HG03521 (cell line): ENCODE measurements at regions not wholly inside any gene's neighbourhood (a gene's known extent, or its start where the extent isn't known, plus 50 kb on each side); places are given as distances from the start of the nearest gene placed in this dataset.

Experiments
- ATAC-seq: cut with Tn5 transposase; IDR thresholded peaks from one replicate; pipeline ENCODE4 v1.9.1; 2021; ENCODE audit warnings: mild to moderate bottlenecking, moderate library complexity; ENCODE audit not compliant: unreplicated experiment

- no peak for ATAC-seq
Measured at GRCh38 chr5:82384034-82384750, 106.0 kb upstream of the RPS23 start.

DNA sequence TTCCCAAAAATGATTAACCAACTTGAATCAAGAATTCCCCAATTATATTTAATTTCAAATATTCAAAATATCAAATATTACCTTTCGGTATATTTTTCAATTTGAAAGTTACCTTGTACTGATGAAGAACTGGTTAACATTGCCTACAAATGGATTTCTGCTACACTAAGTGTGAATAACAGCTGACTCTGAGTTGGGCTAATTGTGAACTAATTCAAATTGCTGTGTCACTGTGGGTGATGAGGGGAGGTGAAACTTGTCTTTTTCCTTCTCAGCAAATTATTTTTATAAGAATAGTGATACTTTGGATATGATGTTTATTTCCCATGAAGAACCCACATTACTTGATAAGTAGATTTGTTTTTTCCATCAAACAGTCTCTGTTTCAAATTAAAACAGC is 103.4 kb upstream of the RPS23 start:
- no peak for ATAC-seq

DNA sequence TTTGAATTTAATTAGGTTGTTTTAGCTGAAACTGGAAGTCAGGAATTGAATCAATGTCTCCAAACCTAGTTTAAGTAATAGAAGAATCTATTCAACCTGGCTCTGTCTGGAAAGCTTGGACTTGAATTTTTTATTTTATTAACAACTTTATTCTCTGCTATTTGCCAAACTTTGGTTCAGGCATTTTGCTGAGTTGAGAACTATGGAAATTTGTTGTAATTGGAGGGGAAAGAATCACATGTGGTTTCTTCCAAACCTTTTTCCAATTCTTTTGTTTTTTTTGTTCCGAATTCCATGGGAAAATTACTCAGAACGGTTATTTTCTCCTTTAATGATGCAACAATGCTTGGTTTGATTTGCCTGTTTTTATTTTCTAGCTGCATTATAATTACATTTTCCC is 98.2 kb upstream of the RPS23 start:
- ATAC-seq, result no peak

- no peak for ATAC-seq
Measured at GRCh38 chr5:82375488-82376244, 97.5 kb upstream of the RPS23 start.

GRCh38 chr5:82374637-82375036 is 96.5 kb upstream of the RPS23 start:
- ATAC-seq, result no peak

GRCh38 chr5:82367930-82368329 is 89.8 kb upstream of the RPS23 start:
- ATAC-seq, result no peak

GRCh38 chr5:82365744-82366228 is 87.6 kb upstream of the RPS23 start:
- ATAC-seq, result no peak

- no peak for ATAC-seq
Measured at GRCh38 chr5:82365026-82365425, 86.9 kb upstream of the RPS23 start.

DNA sequence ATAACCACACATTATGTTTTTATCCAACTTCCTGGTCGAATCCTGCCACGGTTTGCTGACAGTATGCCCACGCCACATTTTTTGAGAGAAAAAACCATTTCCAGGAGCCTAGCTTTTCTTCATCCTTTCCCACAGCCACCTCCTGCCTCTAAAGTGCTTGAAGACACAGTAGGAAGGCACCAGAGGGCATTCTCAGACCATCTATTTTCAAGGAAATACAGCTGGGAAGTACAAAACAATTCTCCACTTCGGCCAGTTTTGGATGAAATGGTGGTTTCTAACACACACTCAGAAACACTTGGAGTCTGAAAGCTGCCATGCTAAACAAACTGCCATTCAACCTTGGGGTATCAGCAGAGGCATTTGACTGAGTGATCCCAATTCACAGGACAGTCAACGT is 86.3 kb upstream of the RPS23 start:
- no peak for ATAC-seq

- ATAC-seq, result no peak
Measured at GRCh38 chr5:82363524-82363923, 85.4 kb upstream of the RPS23 start.

GRCh38 chr5:82362636-82363035 is 84.5 kb upstream of the RPS23 start:
- ATAC-seq, result no peak

DNA sequence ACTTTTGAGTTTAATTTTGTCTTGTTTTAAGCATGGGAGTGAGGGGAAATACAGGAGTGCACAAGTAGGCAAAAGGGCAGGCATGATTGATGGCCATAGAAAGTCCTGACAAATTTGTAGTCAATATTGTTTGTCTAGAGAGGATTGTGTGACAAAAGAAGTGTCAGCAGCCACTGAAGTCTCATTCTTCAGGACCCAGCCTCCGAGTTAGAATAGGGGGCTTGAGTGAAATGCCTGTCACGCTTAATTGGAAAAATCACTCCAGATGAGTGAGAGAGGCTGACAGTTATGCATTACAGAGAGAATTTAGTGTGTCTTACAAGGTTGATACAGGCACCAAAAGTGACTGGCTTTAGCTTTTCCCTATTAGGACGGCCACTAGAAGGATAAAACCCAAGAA is 81.9 kb upstream of the RPS23 start:
- ATAC-seq, result no peak

GRCh38 chr5:82359272-82359671 is 81.1 kb upstream of the RPS23 start:
- ATAC-seq, result no peak

DNA sequence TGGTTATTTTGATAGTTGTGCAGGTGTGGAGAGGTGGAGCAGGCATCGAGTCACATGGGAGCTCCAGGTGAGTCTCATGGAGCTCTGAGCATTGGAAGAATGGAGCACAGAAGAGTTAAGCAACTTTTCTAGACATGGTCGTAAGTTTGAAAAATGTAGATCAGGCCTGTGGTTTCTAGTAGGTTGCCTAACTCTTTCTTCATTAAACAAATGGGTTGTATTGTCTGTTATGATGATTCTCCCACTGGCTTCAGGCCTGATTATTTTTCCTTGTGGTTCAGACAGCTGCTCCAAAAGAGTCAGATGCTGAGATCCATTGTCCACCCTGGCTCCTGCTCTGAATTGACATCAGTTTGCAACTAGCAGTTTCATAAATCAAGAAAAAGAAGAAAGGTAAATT is 80.3 kb upstream of the RPS23 start:
- no peak for ATAC-seq

DNA sequence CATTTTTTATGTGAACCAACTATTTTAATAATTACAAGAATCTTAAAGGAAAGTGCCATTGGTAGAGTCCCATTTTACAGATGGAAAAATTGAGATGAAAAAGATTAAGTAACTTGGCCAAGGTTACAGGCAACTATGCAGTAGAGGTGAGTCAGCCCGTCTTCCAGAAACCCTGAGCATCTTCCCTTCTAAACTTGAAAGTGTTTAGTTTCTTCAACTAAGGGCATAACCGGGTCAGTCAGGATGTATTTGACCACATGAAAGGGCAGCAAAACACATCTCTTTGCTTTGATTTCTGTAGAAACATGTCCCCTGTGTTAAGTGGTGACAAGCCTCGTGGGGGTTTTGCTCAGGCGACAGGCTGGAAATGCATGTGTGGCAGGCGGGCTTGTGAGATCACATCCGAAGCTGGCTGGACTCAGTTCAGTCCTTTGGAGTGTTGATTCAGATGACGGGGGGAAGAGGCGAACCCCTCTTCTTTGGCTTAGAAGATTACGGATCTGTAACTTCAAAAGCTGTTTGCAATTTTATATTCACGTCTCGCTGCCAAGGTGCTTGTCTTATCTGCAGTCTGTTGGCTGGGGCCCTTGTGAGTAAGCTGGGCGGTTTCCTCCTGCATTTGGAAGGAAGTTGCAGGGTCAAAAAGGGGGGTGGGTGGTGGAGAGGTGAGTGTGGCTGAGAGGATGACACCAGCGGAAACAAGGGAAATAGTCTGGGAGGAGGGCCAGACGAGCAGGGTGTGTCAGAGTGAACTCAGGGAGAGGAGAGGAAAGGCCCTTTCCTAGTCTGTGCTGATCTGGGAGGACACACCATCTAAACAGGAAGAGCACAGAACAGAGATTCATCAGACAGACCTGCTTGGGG is 78.9 kb upstream of the RPS23 start:
- peak; percentile 39 for ATAC-seq

DNA sequence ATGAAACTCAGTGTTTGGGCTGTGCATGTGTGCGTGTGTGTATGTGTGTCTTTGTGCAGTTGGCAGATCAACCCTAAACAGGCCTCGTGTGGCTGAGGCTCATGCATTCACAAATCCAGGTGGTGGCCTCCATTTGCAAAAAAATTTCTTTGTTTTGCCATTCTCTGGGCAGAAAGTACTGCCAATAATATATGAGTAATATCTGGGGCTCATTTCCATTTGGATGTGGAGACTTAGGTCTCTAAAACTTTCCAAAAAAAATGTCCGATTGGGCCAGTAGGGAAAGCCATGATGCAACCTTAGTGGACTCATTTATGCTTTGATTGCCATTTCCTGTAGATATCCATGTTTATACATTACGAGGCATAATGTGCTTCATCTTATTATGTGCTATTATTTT is 77.9 kb upstream of the RPS23 start:
- no peak for ATAC-seq

GRCh38 chr5:82355496-82355895 is 77.3 kb upstream of the RPS23 start:
- ATAC-seq, result no peak

DNA sequence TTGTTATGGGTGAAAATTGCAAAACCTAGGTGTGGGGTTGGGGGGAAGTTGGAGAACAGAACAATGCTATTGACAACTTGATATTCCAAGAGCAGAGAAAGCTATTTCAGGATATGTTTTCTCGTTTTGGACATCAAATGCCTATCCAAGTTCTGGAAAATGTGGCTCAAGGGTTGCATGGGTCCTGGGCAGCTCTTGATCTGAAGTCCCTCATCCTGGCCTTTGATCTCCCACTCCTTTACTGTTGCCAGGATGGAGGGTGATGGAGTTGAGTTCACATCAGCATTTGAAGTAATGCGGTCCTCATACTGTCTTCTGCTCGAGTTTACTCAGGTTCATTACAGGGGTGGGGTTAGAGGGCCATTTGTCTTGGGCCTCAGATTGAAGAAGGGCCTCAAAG is 76.9 kb upstream of the RPS23 start:
- ATAC-seq, result no peak

- ATAC-seq, result no peak
Measured at GRCh38 chr5:82354543-82354942, 76.4 kb upstream of the RPS23 start.

DNA sequence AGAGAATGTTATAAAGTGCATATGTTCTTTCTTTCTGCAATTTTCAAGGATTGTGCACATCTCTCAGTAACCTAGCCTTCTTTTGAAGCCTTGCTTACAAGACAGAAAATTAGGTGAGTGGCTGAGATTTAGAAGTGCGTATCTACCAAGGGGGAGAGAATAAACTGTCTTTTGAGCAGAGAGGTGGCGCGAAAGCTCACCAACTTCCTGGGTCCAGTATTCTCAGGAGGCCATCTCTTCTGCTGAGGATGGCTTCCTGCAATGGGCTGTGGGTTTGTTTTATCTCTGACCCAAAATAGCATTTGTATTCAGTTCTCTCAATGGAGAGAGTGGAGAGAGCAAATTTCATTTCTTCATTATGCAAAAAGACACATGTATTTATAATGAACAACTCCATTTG is 75.4 kb upstream of the RPS23 start:
- ATAC-seq, result no peak

DNA sequence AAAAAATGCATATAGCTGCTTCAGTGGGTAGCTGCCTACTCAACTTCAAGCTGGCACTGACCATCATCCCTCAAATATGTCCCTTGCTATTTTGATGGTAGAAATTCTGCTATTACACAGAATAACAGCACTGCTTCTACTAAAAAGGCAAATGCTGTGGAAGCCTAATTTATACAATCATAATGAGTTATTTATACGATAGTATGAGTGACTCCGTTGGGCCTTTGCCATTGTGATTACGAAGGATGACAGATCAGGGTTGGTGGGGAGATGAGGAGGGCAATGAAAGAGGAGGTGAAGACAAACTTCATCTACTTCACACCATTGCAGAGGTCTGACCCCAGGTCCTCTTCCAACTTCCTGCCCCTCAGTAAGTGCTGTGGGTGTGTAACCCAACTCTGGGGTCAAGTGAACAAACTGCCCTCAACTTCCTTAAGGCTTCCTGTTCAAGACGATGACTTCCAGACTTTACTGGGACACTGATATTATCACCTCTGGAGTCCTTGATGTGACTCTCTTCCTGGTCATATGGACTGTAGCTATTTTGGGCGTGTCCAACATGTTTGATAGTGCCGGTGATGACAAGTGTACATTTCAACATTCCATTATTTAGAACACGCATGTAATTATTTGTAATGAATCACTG is 74.1 kb upstream of the RPS23 start:
- peak; percentile 6 for ATAC-seq
